GM18505 (cell line): ENCODE measurements at regions not wholly inside any gene's neighbourhood (a gene's known extent, or its start where the extent isn't known, plus 50 kb on each side); places are given as distances from the start of the nearest gene placed in this dataset.
A peak's percentile ranks its signal among the peaks of the same experiment; 100 is the strongest.

Experiments
- ATAC-seq: cut with Tn5 transposase; IDR thresholded peaks from one replicate; pipeline ENCODE4 v1.9.1; 2021; ENCODE audit not compliant: unreplicated experiment
- POLR2A ChIP-seq: IDR thresholded peaks from 4 replicates; pipeline ENCODE4 v1.6.1; 2011; ENCODE audit warnings: borderline replicate concordance; ENCODE audit not compliant: insufficient read depth, insufficient read length; ENCODE audit errors: extremely low read depth

GRCh38 chr5:61274511-61274911 is 57.5 kb upstream of the ZSWIM6 start:
- TF ChIP-seq POLR2A, result no peak
- no peak for ATAC-seq

- TF ChIP-seq POLR2A, result no peak
- ATAC-seq, result no peak
These were observed 56.2 kb upstream of the ZSWIM6 start for GRCh38 chr5:61275841-61276240.

GRCh38 chr5:61277190-61277589 is 54.9 kb upstream of the ZSWIM6 start:
- no peak for ATAC-seq
- no peak for TF ChIP-seq POLR2A

GRCh38 chr5:61277781-61278180 is 54.3 kb upstream of the ZSWIM6 start:
- no peak for TF ChIP-seq POLR2A
- ATAC-seq, result no peak

GRCh38 chr5:61279725-61280124 is 52.3 kb upstream of the ZSWIM6 start:
- ATAC-seq, result no peak

GRCh38 chr5:61280205-61280604 is 51.9 kb upstream of the ZSWIM6 start:
- TF ChIP-seq POLR2A, result no peak
- ATAC-seq, result peak; percentile 61

More at GRCh38 chr5:61279725-61280124, 52.3 kb upstream of the ZSWIM6 start:
- no peak for TF ChIP-seq POLR2A

GRCh38 chr5:61280761-61281427 is 51.2 kb upstream of the ZSWIM6 start:
- no peak for TF ChIP-seq POLR2A
- no peak for ATAC-seq

- TF ChIP-seq POLR2A, result no peak
- ATAC-seq, result no peak
These were observed 50.4 kb upstream of the ZSWIM6 start for GRCh38 chr5:61281686-61282085.
